HG02642 (cell line): ENCODE measurements at regions not wholly inside any gene's neighbourhood (a gene's known extent, or its start where the extent isn't known, plus 50 kb on each side); places are given as distances from the start of the nearest gene placed in this dataset.

Source experiments
- ATAC-seq: cut with Tn5 transposase; IDR thresholded peaks from one replicate; pipeline ENCODE4 v1.9.1; 2021; ENCODE audit warnings: mild to moderate bottlenecking; ENCODE audit not compliant: unreplicated experiment, poor library complexity

DNA sequence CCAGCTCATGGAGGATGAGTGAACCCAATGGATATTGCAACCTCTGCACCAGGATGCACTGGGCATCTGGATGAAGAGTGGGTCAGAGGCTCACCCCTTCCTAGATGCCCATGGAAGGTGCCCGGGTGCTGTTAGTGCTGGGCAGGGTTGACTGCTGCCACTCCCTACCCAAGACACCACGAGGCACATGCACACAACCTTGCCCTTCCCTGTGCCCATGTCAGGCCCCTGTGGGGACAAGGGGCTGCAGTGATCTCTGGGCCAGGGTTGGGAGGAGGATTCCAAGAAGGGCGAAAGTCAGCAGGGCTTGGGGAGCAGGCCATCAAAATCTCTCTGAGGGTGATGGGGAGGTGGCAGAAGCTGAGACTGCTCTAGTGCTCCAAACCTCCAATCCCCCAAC, 309.7 kb upstream of the ST6GAL2 start:
- no peak for ATAC-seq

DNA sequence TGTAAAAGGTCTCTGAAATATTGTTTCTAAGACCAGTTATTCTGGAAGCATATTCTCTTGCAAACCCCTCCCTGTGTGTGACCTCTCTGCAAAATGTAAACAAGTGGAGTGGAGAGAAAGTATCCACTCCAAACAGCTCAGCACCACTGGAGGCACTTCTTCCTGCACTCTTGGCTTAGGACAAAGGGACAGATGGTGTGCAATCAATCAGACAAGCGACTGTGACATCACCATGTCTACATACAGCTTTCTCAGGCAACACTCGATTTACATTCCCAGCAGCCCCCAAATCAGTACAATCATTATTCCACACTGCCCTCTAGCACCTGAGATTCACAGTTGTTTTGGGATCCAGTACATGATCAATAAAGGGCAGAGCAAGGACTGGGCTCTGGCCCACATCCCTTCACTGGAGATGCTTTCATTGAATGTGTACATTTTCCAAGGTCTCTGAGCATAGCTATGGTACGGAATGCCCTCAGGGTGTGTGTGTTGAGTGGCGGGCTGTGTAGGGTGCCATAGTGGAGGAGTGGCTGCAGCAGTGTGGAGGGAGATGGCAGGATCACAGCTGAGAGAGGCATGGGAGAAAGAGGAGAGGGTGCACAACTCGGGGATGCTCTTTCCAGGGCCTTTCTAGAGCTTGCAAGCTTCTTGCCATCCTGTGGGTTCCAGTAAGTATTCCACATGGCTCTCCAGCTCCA, 311.8 kb upstream of the ST6GAL2 start:
- no peak for ATAC-seq

DNA sequence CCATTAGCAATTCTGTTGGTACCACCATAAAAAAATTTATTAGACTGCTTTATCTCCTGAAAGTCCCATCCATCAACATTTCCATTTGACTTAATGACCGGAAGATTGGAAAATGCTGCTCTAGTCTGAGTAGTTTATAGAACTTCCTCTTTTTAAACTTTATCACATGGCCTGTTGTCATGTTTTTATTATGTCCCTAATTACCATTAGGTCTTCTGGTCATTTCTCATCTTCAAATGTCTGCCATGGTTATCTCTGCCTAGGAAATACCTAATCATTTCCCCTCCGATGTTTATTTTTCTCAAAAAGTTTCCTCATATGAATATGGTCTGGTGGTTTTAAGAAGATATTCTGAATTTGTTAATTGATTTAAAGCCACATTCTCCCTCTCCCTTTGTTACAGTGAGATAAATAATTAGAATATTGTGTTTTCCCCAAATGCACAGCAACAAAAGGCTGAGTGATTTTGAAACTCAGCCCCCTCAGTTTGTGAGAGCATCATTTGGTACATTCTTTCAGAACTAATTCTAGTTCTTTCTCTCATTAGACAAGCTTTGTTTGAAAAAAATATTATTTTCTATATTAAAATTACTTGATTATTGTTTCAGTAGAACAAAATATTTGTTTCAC, 317.1 kb upstream of the ST6GAL2 start:
- ATAC-seq, result no peak

DNA sequence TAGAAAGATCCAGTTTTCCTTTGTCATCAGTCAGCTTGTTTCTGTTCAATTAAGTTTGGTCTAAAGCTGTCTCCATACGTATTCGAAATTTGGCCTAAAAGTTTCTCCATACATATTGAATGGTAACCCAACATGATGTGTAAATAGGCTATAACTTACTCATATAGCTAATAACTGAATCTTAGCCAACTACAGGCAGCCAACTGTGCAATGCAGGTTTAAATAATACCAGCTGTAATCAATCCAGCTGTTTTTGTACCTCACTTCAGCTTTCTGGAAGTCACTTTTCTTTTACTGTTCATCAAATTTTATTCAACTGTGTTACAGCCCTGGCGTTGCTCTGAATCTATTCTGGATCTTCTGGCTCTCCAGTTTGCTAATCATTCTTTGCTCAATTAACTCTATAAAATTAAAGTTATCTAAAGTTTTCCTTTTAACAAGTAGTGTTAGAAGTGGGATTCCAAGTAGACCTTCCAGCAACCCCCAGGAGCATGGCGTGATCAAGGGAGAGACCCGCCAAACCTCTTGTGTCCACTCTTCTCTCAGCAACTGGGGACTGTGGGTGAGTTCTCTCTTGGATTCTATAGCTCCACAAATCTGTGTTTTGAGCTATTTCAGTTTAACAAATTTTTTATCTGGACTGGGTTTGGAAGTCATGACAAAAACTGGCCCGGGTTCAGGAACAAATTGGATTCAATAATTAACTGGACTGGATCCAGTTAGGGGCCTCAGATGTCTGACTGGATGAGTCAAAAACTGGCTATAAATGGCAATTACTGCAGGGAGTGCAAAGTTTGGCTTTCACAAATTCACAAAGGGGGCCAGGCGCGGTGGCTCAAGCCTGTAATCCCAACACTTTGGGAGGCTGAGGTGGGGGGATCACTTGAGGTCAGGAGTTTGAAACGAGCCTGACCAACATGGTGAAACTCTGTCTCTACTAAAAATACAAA, 329.7 kb upstream of the ST6GAL2 start:
- ATAC-seq, result no peak

DNA sequence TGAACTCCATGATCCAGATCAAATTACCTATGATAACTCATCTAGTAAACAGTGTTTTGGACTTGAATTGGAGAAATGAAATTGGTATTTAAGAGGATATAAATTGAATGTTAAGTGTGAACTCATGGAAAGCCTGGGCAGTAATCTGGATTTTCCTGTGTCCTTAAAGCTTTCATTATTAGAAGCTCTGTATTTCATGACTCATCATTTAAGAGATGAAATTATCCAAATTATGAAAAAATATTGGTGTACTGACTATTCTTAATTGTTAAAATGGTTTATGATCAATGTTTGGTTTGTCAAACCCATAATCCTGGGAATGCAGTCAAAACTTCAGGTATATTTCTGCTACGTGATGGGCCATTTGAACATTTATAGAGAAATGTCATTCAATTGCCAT, 332.2 kb upstream of the ST6GAL2 start:
- ATAC-seq, result no peak

DNA sequence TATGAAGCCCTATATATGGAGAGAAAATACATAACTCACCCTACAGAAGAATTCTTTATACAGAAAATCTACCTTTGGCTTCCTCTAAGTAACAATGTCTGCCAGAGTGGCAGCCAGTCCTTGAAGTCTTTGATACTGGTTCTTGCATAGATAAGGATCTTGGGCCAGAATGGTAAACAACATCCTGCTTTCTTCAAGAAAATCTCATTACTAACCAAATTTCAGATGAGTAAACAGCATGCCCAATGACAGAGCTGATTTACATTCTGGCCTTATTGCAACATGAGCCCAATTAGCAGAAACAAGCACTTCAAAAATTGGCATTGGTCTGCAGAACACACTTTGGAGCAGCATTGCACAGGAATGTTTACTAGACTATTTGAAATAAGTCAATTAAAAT, 336.5 kb upstream of the ST6GAL2 start:
- no peak for ATAC-seq

DNA sequence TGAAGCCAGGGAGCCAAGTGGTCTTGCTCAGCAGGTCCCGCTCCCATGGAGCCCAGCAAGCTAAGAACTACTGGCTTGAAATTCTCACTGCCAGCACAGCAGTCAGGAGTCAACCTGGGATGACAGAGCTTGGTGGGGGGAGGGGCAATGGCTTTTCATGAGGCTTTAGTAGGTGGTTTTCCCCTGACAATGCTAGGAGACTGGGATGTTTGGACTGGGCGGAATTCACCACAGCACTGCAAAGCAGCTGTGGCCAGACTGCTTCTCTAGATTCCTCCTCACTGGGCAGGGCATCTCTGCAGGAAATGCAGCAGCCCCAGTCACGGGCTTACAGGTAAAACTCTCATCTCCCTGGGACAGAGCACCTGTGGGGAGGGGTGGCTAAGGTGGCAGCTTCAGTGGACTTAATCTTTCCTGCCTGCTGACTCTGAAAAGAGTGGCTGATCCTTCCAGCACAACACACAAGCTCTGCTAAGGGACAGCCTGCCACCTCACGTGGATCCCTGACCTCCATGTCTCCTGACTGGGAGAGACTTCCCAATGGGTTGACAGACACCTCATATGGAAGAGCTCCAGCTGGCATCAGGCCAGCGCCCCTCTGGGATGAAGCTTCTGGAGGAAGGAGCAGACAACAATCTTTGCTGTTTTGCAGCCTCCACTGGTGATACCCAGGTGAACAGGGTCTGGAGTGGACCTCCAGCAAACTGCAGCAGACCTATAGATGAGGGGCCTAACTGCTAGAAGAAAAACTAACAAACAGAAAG, 349.7 kb upstream of the ST6GAL2 start:
- ATAC-seq, result no peak

DNA sequence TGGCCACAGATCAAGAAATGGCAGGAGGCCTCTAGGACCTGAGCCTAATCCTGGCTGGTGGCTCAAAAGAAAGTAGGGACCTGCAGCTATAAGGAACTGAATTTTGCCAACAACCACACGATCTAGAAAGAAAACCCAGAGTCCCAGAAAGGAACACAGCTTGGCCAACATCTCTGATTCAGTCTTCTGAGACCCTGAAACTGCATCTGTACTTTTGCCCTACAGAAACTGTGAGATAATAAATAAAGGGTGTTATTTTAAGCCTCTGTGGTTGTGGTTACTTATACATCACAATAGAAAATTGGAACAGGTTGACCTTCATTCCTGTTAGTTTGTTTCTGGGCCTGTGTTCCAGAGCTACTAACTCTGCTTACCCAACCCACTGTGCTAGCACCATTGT, 356.8 kb upstream of the ST6GAL2 start:
- ATAC-seq, result no peak

DNA sequence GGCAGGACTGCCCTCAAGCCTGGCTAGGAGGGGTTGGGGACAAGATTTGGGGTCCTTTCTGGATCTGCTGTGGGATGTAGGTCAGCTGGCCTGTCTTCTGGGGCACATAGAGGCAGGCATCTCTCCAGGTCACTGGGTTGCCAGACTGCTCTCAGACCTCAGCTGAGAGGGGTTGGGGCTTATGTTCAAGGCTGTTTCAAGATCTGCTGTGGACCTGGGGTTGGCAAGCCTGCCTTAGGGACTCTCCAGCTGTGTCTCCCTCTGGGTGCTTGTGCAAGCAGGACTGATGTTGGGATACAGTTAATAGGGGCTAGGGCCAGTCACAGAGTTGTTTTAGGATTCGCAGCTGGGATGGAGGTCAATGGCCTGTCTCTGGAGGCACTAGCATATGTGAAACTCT, 363.0 kb upstream of the ST6GAL2 start:
- no peak for ATAC-seq

DNA sequence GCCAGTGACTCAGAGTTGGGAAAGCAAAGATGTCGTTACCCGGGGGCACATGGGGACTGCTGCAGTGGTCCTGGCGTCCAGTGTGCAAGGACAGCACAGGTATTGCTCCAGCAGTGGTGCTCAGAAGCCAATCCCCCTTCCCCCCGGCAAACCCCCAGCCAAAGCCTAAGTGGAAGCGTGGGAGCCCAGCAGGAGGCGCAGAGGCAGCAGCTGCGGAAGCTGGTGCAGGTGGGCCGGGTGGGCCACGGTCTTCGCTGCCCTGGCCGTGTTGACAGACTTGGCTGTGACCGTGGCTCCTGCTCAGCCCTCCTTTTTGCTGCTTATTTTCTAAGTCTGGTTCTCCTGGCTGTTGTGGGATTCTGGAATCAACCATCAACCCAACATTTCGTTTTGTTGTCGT, 369.8 kb upstream of the ST6GAL2 start:
- ATAC-seq, result no peak

DNA sequence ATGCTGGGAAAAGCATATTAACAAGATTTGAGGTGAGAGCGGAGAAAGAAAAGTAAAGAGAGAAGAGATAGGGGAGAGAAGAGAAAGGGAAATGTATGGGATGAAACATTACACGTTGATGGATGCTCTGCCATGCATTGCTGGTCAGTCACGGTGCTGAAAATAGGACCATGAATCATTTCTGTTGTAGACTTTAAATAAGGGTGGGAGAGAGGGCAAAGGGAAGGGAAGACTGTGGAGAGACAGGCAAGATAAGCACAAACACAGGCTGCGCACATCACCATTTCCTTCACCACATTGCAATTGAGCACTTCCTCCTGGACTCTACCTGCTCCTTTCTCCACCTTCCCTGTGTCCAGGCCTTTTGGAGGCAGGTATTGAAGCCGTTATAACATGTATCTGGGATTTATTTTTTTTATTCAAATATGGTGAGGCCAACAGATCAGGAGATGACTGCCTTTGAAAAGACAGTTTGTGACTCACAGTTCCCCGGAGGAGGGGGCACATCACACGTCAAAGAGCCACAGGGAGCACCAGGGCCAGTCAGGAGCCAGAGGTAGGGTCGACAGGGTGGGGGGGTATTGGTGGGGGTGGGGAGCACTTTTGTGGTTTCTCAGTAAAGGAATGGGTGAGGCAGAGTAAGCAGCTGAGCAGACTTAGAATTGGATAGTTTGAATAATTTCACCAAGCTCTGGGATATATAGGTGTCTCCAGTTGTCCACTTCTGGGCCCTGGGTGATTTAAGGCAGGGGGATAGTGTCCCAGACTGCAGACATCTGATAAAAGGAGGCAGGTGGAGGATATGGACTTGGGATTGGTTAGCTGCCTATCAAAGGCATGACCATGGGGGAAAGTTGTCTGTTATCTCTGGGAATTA, 372.8 kb upstream of the ST6GAL2 start:
- no peak for ATAC-seq

DNA sequence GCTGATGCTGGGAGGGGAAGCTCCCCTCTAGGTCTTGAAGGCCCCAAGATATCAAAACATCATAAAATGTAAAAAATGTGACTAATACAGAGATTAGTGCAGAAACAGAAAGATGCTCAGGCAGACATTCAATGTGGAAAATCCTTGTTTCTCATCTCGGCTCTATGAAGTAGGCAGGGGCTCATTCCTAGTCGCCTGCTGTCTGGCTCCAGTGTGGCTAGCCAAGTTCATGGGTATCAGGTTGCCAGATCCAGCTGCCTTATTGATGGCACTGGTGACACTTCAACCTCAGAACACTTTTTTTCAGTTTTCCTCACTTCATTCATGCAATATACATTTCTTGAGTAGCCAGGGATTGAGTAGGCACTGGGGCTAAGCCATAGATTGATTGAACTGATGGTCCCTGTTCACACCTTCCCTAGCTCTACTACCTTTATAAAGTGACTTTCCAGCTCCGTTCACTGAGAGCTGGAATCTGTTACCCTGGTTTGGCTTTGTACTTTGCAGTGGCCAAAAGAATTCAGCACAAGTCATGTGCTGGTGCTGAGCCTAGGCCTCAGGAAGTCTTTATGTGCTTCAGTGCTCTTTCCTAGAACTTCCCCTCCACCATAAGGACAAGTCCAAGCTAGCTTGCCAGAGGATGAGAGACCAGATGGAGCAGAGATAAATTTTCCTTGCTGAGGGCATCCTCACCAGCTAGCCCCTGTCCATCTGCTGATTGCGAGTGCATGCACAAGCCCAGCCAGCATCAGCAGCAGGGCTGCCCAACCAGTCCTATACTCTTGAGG, 373.6 kb upstream of the ST6GAL2 start:
- ATAC-seq, result no peak

DNA sequence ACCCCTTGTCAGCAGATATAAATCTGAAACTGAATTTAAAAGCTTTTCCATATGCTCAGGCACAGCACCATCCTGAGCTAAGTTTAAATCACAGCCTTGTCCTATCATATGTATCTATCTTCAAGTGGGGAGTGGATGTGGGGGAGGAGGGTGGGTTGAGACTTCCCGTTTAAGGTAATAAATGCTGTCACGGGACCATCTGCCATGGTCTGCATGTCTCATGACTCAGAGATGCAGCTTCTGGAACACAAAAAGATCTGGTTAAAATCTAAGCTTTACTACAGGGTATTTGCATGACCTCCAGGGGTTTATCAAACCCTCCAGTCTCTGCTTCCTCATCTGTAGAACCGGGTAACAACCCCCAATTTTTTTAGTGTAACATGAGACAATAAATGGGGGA, 377.7 kb upstream of the ST6GAL2 start:
- no peak for ATAC-seq

DNA sequence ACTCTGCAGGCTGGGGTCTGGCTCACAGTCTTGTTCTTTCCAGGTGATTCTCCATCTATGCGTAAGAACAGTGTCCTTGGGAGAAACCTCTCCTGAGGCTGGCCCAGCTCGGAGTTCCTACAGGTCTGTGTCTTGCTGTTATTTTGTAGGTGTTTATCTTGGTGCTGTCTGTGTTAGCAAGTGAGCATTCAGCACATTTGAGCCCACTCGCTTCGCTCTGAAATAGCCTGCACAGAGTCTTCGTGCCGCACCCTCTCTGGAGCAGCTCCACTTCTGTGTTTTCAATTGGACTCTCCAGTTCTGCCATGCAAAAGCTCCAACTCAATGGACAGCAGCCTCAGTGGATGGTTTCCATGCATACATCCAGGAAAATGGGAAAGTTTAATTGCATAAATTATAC, 378.2 kb upstream of the ST6GAL2 start:
- no peak for ATAC-seq

DNA sequence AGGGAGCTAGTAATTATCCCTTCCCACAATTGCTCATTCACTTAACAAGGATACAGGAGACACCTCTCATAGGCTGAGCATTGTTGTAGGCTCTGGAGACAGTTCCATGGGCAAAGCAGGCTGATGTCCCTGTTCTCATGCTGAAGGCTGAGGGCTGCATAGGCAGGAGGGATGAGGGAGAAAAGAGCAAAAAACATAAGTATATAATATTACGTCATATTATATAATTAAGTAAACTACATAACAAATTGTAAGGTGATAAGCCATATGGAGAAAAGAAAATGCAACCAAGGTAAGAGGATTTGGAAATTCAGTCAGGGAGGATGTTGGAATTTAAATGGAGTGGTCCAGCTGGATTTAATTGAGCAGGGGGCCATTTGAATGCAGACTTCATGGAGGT, 380.6 kb upstream of the ST6GAL2 start:
- ATAC-seq, result no peak

DNA sequence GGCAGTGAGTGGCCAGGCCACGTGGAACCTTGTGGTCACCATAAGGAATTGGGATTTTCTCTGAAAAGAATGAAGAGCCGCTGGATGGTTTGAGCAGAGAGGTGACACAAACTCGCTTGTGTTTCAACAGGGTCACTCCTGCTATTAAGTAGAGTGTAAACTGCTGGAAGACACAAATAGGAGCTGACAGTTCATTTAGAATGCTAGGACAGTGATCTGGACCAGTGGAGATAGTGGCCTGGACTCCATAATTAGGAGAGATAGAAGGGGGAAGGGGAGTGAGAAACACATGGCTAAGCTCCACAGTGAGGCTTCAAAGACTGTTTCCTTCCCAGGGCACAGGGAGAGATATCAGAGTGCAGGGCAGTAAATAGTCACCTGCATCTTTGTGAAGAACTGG, 381.1 kb upstream of the ST6GAL2 start:
- no peak for ATAC-seq

DNA sequence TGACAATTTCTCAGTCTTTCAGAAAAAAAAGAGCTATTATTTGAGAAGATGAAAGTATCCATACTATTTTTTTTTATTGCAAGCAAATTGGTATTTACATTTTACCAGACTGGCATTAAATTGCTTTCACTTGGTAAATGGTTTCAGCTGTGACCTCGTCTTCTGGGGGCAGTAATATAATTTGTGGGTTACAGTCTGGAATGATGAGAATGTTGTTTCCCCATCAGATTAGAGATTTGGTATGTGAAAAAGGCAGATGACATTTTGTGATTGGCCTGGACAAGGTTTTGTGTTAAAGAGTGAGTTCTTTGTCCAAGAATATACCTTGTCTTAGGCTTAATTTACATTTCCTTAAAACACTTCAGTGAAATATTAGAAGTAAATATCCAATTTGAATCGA, 390.1 kb upstream of the ST6GAL2 start:
- no peak for ATAC-seq

DNA sequence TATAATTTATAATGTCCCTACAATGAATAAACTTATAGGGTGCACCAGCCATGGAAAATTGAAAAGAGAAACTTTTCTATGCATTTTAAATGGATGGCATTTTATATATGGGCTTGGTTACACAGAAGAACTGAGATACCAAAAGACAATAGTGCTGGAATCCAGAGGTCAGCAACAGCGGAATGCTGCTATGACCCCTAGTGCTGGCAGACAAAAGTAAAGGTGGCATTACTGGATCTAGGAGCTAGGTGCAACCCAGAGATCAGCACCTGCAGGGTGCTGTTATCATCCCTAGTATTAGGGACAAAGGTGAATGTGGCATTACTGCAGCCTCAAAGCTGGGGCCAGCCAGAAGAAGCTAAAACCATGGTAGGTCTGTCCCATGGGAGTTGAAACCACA, 392.7 kb upstream of the ST6GAL2 start:
- no peak for ATAC-seq

DNA sequence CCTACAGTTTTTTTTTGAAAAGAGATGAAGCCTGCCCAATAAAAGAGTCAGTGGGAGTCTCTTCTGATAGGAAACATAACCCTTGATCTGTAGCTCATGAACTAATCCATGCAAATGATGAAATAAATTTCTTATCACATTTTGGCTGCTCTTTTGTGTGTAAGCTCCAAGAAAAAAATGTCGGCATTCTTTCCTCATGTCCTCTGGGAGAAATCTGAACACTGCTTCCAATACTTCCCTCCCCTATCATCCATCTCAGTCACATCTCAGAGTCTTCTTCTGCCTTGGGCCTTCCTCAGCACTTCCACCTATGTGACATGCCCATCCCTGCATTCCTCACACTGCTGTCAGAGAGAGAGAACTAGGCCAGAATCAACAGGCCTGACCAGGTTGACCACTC, 395.7 kb upstream of the ST6GAL2 start:
- no peak for ATAC-seq
